HFFc6 (cell line): ENCODE measurements at regions not wholly inside any gene's neighbourhood (a gene's known extent, or its start where the extent isn't known, plus 50 kb on each side); places are given as distances from the start of the nearest gene placed in this dataset.

Experiments used
- DNase-seq: peaks from one replicate; pipeline ENCODE4 v3.0.0-alpha.2; 2018
- H3K27ac Mint-ChIP-seq: 2 replicates; pipeline ENCODE4 v1.8.0; 2020; ENCODE audit warnings: mild to moderate bottlenecking, mixed read lengths
- H3K27me3 Mint-ChIP-seq: 2 replicates; pipeline ENCODE4 v1.8.0; 2021; ENCODE audit warnings: mild to moderate bottlenecking, moderate library complexity, mixed read lengths; ENCODE audit not compliant: insufficient read depth
- H3K36me3 Mint-ChIP-seq: 2 replicates; pipeline ENCODE4 v1.8.0; 2021; ENCODE audit warnings: low read depth, mixed read lengths
- H3K4me1 Mint-ChIP-seq: 2 replicates; pipeline ENCODE4 v1.8.0; 2020; ENCODE audit warnings: low read depth, mixed read lengths
- H3K4me3 Mint-ChIP-seq: 2 replicates; pipeline ENCODE4 v1.8.0; 2020; ENCODE audit warnings: mild to moderate bottlenecking, moderate library complexity, mixed read lengths
- H3K9me3 Mint-ChIP-seq: 2 replicates; pipeline ENCODE4 v1.8.0; 2020; ENCODE audit warnings: mild to moderate bottlenecking, mixed read lengths
- TF ChIP-seq, protein P1 (sequence below): fragments of 200-600 bp; sonication (generic); IDR thresholded peaks from 2 replicates; pipeline ENCODE4 v1.5.0; 2021; ENCODE audit warnings: antibody characterized with exemption, mild to moderate bottlenecking

GRCh38 chr14:40601063-40601462 is 1005.6 kb upstream of the LRFN5 start:
- Mint-ChIP-seq H3K27ac (no peak overlapping the region), H3K27me3 (no peaks in the 10 kb centered on the region), H3K36me3 (no peaks in the 10 kb centered on the region), H3K9me3 (peaks cover 35% of the 10 kb centered on the region), H3K4me1 (no peaks in the 10 kb centered on the region), H3K4me3 (no peak overlapping the region)
- TF ChIP-seq, protein P1, sequence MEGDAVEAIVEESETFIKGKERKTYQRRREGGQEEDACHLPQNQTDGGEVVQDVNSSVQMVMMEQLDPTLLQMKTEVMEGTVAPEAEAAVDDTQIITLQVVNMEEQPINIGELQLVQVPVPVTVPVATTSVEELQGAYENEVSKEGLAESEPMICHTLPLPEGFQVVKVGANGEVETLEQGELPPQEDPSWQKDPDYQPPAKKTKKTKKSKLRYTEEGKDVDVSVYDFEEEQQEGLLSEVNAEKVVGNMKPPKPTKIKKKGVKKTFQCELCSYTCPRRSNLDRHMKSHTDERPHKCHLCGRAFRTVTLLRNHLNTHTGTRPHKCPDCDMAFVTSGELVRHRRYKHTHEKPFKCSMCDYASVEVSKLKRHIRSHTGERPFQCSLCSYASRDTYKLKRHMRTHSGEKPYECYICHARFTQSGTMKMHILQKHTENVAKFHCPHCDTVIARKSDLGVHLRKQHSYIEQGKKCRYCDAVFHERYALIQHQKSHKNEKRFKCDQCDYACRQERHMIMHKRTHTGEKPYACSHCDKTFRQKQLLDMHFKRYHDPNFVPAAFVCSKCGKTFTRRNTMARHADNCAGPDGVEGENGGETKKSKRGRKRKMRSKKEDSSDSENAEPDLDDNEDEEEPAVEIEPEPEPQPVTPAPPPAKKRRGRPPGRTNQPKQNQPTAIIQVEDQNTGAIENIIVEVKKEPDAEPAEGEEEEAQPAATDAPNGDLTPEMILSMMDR = no peak
- no peak for DNase-seq

DNA sequence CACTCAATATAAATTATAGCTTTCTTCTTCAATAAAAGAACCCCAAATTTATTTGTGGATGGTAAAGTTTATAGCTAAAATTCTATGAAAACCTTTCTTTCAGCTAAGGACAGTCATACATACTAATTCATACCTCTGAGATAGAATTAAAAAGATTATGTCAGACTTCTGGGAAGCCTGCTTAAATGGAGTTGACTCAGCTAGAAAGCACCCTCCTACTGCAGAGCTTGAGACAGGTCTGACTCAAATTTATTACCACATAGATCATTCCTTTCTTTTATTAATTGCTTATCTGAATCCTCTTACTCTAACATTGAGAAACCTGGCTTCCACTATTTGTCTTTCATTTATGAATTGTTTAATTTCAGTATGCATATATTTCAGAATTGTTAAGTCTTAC is 1007.0 kb upstream of the LRFN5 start:
- Mint-ChIP-seq H3K27ac (no peak overlapping the region), H3K27me3 (no peaks in the 10 kb centered on the region), H3K4me3 (no peak overlapping the region), H3K9me3 (peaks cover 26% of the 10 kb centered on the region), H3K4me1 (no peaks in the 10 kb centered on the region), H3K36me3 (no peaks in the 10 kb centered on the region)
- TF ChIP-seq, protein P1 = no peak
- DNase-seq = no peak

- Mint-ChIP-seq H3K4me3 (no peak overlapping the region), H3K4me1 (no peaks in the 10 kb centered on the region), H3K27ac (no peak overlapping the region), H3K27me3 (no peaks in the 10 kb centered on the region), H3K36me3 (no peaks in the 10 kb centered on the region), H3K9me3 (peaks cover 39% of the 10 kb centered on the region)
- DNase-seq = no peak
- TF ChIP-seq, protein P1 = no peak
Measured at GRCh38 chr14:40581264-40581663, 1025.4 kb upstream of the LRFN5 start.

GRCh38 chr14:40576880-40577478 is 1029.7 kb upstream of the LRFN5 start:
- no peak overlapping the region for H3K27ac Mint-ChIP-seq
- TF ChIP-seq, protein P1 = no peak
- H3K4me1 Mint-ChIP-seq = no peaks in the 10 kb centered on the region
- no peaks in the 10 kb centered on the region for H3K27me3 Mint-ChIP-seq
- H3K4me3 Mint-ChIP-seq = no peak overlapping the region
- H3K36me3 Mint-ChIP-seq = no peaks in the 10 kb centered on the region
- peaks cover 42% of the 10 kb centered on the region for H3K9me3 Mint-ChIP-seq
- no peak for DNase-seq

DNA sequence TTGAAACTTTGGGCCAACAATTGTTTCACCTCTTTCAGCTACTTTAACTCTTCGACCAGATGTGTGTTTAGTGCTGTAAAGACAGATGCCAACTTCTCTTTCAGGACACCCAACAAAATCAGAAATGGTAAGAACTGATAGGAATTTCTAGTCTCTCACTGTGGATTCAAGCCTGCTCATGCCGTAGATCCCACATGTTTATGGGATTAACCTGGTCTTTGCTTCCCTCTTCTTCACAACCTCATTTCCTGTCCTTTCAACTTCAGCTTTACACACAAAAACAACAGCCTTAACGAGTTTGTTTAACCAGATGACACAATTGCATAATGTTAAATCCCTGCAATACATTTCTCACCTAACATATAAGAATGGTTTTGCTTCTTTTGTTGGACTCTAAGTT is 1031.9 kb upstream of the LRFN5 start:
- no peak overlapping the region for H3K27ac Mint-ChIP-seq
- no peaks in the 10 kb centered on the region for H3K36me3 Mint-ChIP-seq
- H3K4me1 Mint-ChIP-seq = no peaks in the 10 kb centered on the region
- H3K9me3 Mint-ChIP-seq = peaks cover 47% of the 10 kb centered on the region
- no peak for DNase-seq
- TF ChIP-seq, protein P1 = no peak
- H3K27me3 Mint-ChIP-seq = no peaks in the 10 kb centered on the region
- H3K4me3 Mint-ChIP-seq = no peak overlapping the region

DNA sequence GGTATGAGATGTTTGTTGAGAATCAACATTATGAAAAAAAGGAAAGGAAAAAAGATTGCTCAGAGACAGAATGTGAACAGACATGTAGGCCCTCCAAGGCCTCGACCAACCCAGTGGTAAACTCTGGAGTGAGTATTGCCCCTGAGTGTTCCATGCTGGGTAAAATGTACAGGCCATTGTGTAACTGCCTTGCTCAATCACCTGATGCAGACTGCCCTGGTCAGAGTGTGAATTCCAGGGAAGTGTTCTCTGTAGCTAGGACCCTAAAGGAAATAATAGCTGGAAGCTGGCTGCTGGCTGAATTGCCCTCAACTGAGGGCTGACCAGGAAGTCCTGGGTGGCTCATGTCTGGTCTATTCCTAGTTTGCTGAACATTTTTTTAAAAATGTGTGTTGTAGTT is 1081.4 kb upstream of the LRFN5 start:
- no peak overlapping the region for H3K4me3 Mint-ChIP-seq
- H3K27me3 Mint-ChIP-seq = no peaks in the 10 kb centered on the region
- H3K4me1 Mint-ChIP-seq = no peaks in the 10 kb centered on the region

More for the DNA sequence above, 1081.4 kb upstream of the LRFN5 start:
- TF ChIP-seq, protein P1 = no peak
- H3K9me3 Mint-ChIP-seq = peaks cover 47% of the 10 kb centered on the region
- DNase-seq = no peak
- H3K27ac Mint-ChIP-seq = no peak overlapping the region
- H3K36me3 Mint-ChIP-seq = no peaks in the 10 kb centered on the region
